GM18511 (cell line): ENCODE measurements at regions not wholly inside any gene's neighbourhood (a gene's known extent, or its start where the extent isn't known, plus 50 kb on each side); places are given as distances from the start of the nearest gene placed in this dataset.
"Not testable (repeated sequence)": the region's sequence is repeated elsewhere in the genome, so short reads cannot be mapped to it uniquely, and the experiment has no call there.

Source experiments
- ATAC-seq: cut with Tn5 transposase; IDR thresholded peaks from one replicate; pipeline ENCODE4 v1.9.1; 2021; ENCODE audit warnings: mild to moderate bottlenecking, moderate library complexity; ENCODE audit not compliant: unreplicated experiment

DNA sequence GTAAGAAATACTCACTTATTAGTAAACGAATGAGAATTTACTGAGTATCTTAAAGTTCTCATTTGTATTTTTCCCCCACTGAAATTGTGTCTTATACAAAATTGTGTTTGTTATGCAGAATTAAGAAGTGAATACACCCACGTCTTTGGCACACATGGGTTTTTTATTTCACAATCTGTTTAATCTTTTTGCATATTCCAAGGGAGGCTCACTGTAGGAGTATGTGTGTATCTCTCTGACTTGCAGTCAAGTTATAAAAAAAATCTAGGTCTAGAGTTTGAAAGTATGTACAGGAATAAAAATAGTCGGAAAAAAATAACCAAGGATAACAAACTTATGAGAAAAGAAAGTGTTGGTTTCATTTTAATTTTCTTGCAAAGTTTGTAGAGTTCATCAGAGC, 255.2 kb downstream of the PDCD6IP start:
- ATAC-seq, result no peak

GRCh38 chr3:34056181-34056910, 257.9 kb downstream of the PDCD6IP start:
- ATAC-seq, result peak; percentile 31

GRCh38 chr3:34056951-34057390, 258.5 kb downstream of the PDCD6IP start:
- ATAC-seq, result peak; percentile 90

DNA sequence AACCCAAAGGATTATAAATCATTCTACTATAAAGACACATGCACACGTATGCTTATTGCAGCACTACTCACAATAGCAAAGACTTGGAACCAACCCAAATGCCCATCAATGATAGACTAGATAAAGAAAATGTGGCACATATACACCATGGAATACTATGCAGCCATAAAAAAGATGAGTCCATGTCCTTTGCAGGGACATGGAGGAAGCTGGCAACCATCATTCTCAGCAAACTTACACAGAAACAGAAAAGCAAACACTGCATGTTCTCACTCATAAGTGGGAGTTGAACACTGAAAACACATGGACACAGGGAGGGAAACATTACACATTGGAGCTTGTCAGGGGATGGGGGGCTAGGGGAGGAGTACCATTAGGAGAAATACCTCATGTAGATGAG, 262.6 kb downstream of the PDCD6IP start:
- not testable (repeated sequence) for ATAC-seq

GRCh38 chr3:34065901-34066300, 267.5 kb downstream of the PDCD6IP start:
- ATAC-seq, result no peak

GRCh38 chr3:34066328-34066727, 267.9 kb downstream of the PDCD6IP start:
- no peak for ATAC-seq

DNA sequence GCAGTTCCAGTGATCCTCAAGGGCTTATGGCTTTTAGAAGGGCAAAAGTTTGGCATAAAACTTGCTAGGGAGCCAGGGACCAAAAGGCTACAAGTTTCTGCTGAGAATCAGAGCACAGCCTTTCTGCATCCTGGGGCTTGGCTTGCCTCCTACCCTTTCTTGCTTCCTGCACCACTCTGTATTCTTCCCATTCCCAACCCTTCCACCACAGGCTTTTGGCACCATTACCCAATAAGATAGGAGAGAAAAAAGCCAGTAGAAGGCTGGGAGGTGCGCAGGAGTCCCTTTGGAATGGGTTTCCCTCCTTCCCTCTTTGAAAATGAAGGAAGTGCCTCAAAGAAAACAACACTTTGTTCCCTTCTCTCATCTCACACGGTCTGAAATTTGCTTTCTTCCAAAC, 268.6 kb downstream of the PDCD6IP start:
- ATAC-seq, result no peak

GRCh38 chr3:34067536-34068051, 269.2 kb downstream of the PDCD6IP start:
- peak; percentile 44 for ATAC-seq

GRCh38 chr3:34068505-34068904, 270.1 kb downstream of the PDCD6IP start:
- ATAC-seq, result no peak

GRCh38 chr3:34070831-34071585, 272.6 kb downstream of the PDCD6IP start:
- ATAC-seq, result no peak

- peak; percentile 29 for ATAC-seq
These were observed 273.9 kb downstream of the PDCD6IP start for GRCh38 chr3:34072297-34072696.

DNA sequence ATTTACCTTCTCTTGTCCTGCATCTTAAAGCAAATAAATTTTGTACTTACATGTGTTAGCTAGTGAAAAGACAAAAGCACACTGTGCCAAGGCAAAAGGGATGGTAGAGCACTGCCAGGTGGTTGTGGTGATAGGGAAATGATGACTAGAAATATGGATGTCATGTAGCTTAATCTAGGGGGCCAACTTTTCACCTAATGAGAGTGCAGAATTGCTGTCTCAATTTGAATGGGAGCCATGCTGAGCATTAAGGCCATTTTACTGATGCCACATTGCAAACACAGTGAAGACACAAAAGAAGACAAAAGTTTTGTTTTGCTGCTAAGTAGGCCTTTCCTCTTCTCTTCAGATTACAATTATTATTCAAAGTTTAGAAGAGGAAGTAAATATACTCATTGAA, 274.7 kb downstream of the PDCD6IP start:
- peak; percentile 13 for ATAC-seq

GRCh38 chr3:34073961-34074360, 275.5 kb downstream of the PDCD6IP start:
- ATAC-seq, result peak; percentile 43

DNA sequence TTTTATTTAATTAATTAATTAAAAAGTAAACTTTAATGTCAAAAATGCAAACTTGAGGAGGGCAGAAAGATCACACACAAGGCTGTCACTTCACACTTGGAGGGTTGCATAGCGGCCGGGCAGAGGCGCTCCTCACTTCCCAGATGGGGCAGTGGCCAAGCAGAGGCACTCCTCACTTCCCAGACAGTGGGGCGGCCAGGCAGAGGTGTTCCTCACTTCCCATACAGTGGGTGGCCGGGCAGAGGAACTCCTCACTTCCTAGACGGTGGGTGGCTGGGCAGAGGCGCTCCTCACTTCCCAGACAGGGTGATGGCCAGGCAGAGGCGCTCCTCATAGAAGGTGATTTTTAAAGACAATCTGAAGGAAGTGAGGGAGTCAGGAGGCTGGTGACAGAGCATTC, 277.5 kb downstream of the PDCD6IP start:
- no peak for ATAC-seq

DNA sequence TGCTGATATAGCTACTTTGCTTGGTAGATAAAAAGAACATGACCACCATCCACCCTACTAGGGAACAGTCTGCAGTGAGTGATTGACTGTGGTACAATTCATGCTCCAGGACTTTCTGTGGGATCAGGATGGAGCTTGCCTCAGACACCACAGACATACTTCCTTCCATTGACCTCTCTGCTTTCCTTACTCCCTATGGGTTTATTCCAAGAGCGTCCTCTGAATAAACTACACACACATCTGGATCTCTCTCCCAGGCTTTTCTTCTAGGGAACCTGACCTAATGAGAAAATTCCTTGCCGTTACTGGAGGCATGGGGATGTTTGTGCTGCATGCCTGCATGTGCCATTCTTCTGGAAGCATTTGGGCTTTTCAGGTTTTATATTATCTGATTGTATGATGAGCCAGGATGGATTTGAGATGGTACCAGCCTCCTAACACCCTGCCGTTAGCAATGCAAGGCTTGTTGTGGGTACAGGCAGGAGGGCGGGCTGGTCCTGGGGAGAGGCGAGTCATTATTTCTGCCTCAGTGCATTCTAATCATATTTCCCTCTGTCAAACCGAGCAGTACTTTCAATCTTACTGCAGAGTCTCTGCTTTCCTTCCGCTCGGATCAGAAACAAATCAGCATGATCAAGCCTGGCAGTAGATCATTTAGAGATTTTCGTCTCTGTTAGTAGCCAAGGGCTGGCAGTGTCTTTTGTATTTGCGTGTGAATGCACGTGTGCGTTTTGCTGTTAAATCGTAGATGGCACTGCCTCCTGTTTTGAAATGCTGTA, 279.2 kb downstream of the PDCD6IP start:
- ATAC-seq, result peak; percentile 62

DNA sequence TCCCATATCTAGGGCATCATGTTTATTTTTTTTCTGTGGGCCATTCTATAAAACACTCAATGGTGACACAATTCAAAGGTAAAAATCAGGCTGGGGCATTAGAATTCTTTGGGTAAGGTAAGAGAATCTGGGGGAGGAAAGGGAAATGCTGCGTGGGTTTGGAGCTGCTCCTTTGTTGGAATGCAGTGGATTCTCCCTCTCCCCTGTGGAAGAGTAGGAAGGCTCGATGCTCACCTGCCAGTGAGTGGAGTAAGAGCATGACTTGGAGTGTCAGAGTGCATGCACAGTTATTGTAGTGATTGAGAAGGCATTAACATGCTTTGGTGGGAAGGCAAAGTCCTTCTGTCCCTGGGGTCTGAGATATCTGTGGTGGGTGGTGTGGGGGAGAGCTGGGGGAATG, 280.0 kb downstream of the PDCD6IP start:
- ATAC-seq, result no peak

DNA sequence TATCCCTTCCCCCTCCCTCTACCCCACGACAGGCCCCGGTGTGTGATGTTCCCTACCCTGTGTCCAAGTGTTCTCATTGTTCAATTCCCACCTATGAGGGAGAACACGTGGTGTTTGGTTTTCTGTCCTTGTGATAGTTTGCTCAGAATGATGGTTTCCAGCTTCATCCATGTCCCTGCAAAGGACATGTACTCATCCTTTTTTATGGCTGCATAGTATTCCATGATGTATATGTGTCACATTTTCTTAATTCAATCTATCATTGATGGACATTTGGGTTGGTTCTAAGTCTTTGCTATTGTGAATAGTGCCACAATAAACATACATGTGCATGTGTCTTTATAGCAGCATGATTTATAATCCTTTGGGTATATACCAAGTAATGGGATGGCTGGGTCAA, 281.4 kb downstream of the PDCD6IP start:
- not testable (repeated sequence) for ATAC-seq

DNA sequence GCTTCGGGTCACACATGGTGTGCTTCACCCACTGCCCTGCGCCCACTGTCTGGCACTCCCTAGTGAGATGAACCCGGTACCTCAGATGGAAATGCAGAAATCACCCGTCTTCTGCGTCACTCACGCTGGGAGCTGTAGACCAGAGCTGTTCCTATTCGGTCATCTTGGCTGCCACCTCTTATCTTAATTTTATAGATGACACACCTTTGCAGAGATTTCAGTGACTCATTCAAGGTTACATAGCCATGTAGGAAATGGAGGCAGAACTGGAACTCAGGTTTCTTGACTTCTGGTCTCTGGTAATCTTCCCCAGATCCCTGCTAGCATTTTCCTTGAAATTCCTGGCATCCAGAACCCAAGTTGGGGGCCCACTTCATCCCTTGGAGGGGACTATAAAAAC, 291.9 kb downstream of the PDCD6IP start:
- ATAC-seq, result not testable (repeated sequence)

- no peak for ATAC-seq
These were observed 292.4 kb downstream of the PDCD6IP start for GRCh38 chr3:34090876-34091275.

DNA sequence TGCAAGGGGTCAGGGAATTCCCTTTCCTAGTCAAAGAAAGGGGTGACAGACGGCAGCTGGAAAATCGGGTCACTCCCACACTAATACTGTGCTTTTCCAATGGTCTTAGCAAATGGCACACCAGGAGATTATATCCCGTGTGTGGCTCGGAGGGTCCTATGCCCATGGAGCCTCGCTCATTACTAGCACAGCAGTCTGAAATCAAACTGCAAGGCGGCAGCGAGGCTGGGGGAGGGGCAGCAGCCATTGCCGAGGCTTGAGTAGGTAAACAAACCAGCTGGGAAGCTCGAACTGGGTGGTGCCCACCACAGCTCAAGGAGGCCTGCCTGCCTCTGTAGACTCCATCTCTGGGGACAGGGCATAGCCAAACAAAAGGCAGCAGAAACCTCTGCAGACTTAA, 295.9 kb downstream of the PDCD6IP start:
- not testable (repeated sequence) for ATAC-seq

- peak; percentile 56 for ATAC-seq
These were observed 303.9 kb downstream of the PDCD6IP start for GRCh38 chr3:34102288-34102687.
